Liver (tissue), 8 donors: ENCODE measurements at regions not wholly inside any gene's neighbourhood (a gene's known extent, or its start where the extent isn't known, plus 50 kb on each side); places are given as distances from the start of the nearest gene placed in this dataset.
A peak's percentile ranks its signal among the peaks of the same experiment; 100 is the strongest.

Source experiments
- DNase-seq: peaks from one replicate; pipeline ENCODE4 v3.0.0-alpha.2; 2017; ENCODE audit warnings: low spot score
- H3K27ac ChIP-seq, 2 donors: one replicate each; pipeline ENCODE4 v1.7.0; 2013; ENCODE audit warnings: inconsistent platforms in 2 of 2, low read length in 2 of 2, control low read depth in 1 of 2, low read depth in 1 of 2, mild to moderate bottlenecking in 1 of 2
- H3K27me3 ChIP-seq, 4 donors: one replicate each; pipeline versions ENCODE4 v1.6.1 to v1.7.0; 2013; ENCODE audit warnings: low read length in 3 of 4, inconsistent platforms in 1 of 4, mild to moderate bottlenecking in 1 of 4, moderate library complexity in 1 of 4; ENCODE audit not compliant: control insufficient read depth in 4 of 4, insufficient read depth in 4 of 4
- H3K36me3 ChIP-seq, 4 donors: one replicate each; pipeline versions ENCODE4 v1.6.1 to v1.7.0; 2013; ENCODE audit warnings: low read length in 3 of 4, mild to moderate bottlenecking in 3 of 4, low read depth in 1 of 4, moderate library complexity in 1 of 4; ENCODE audit not compliant: control insufficient read depth in 4 of 4, insufficient read depth in 3 of 4
- H3K4me1 ChIP-seq, 4 donors: one replicate each; pipeline versions ENCODE4 v1.6.1 to v1.7.0; 2013; ENCODE audit warnings: low read length in 3 of 4, mild to moderate bottlenecking in 3 of 4, moderate library complexity in 1 of 4; ENCODE audit not compliant: control insufficient read depth in 4 of 4, insufficient read depth in 4 of 4
- H3K4me3 ChIP-seq, 3 donors: one replicate each; pipeline versions ENCODE4 v1.6.1 to v1.7.0; 2013; ENCODE audit warnings: low read length in 3 of 3, control low read depth in 1 of 3, low read depth in 1 of 3, mild to moderate bottlenecking in 1 of 3
- H3K9ac ChIP-seq, 2 donors: one replicate each; pipeline ENCODE4 v1.7.0; 2013; ENCODE audit warnings: low read length in 2 of 2, mild to moderate bottlenecking in 2 of 2, moderate library complexity in 2 of 2, control low read depth in 1 of 2, low read depth in 1 of 2
- H3K9me3 ChIP-seq, 4 donors: one replicate each; pipeline versions ENCODE4 v1.6.1 to v1.7.0; 2013; ENCODE audit warnings: low read length in 3 of 4; ENCODE audit not compliant: control insufficient read depth in 4 of 4
- ATF3 ChIP-seq: IDR thresholded peaks from 2 replicates; pipeline ENCODE4 v1.6.1; 2016; ENCODE audit warnings: antibody characterized with exemption
- CTCF ChIP-seq: fragments of 150-350 bp; IDR thresholded peaks from 2 replicates; pipeline ENCODE4 v1.5.1; 2017; ENCODE audit warnings: improper control_type of control experiment, low read depth, low read length; ENCODE audit not compliant: missing input control
- EGR1 ChIP-seq, 2 donors: IDR thresholded peaks; 2 replicates each; pipeline ENCODE4 v1.6.1; 2016 to 2018; ENCODE audit warnings: antibody characterized with exemption in 2 of 2, low read depth in 2 of 2
- FOXA1 ChIP-seq: IDR thresholded peaks from 2 replicates; pipeline ENCODE4 v1.6.1; 2016; ENCODE audit warnings: antibody characterized with exemption
- FOXA2 ChIP-seq: IDR thresholded peaks from 2 replicates; pipeline ENCODE4 v1.6.1; 2016; ENCODE audit warnings: antibody characterized with exemption
- GABPA ChIP-seq, 2 donors: IDR thresholded peaks in 1 of 2; conservative IDR thresholded peaks in 1 of 2; 2 replicates each; pipeline ENCODE4 v1.6.1; 2016; ENCODE audit warnings: antibody characterized with exemption in 2 of 2, mild to moderate bottlenecking in 1 of 2, moderate library complexity in 1 of 2
- HNF4A ChIP-seq, 2 donors: conservative IDR thresholded peaks; 2 replicates each; pipeline ENCODE4 v1.6.1; 2016; ENCODE audit warnings: antibody characterized with exemption in 2 of 2, mild to moderate bottlenecking in 2 of 2
- HNF4G ChIP-seq: IDR thresholded peaks from 2 replicates; pipeline ENCODE4 v1.6.1; 2016; ENCODE audit warnings: antibody characterized with exemption
- JUND ChIP-seq, 2 donors: IDR thresholded peaks; 2 replicates each; pipeline ENCODE4 v1.6.1; 2016; ENCODE audit warnings: antibody characterized with exemption in 2 of 2
- MAX ChIP-seq: IDR thresholded peaks from 2 replicates; pipeline ENCODE4 v1.6.1; 2016; ENCODE audit warnings: antibody characterized with exemption
- NR2F2 ChIP-seq: IDR thresholded peaks from 2 replicates; pipeline ENCODE4 v1.6.1; 2016; ENCODE audit warnings: antibody characterized with exemption
- RAD21 ChIP-seq, 2 donors: IDR thresholded peaks; 2 replicates each; pipeline ENCODE4 v1.6.1; 2016; ENCODE audit warnings: antibody characterized with exemption in 2 of 2, mild to moderate bottlenecking in 2 of 2
- REST ChIP-seq: IDR thresholded peaks from 2 replicates; pipeline ENCODE4 v1.6.1; 2016; ENCODE audit warnings: antibody characterized with exemption, mild to moderate bottlenecking
- RXRA ChIP-seq, 2 donors: IDR thresholded peaks; 2 replicates each; pipeline ENCODE4 v1.6.1; 2017 to 2018; ENCODE audit warnings: antibody characterized with exemption in 2 of 2, mild to moderate bottlenecking in 1 of 2
- SP1 ChIP-seq: IDR thresholded peaks from 2 replicates; pipeline ENCODE4 v1.6.1; 2018; ENCODE audit warnings: antibody characterized with exemption, mild to moderate bottlenecking
- TAF1 ChIP-seq: conservative IDR thresholded peaks from 2 replicates; pipeline ENCODE4 v1.6.1; 2016; ENCODE audit warnings: antibody characterized with exemption, mild to moderate bottlenecking
- YY1 ChIP-seq: IDR thresholded peaks from 2 replicates; pipeline ENCODE4 v1.6.1; 2016; ENCODE audit warnings: antibody characterized with exemption, mild to moderate bottlenecking
- ZBTB33 ChIP-seq: IDR thresholded peaks from 2 replicates; pipeline ENCODE4 v1.6.1; 2016; ENCODE audit warnings: antibody characterized with exemption
- WGBS: extraction: QIAGEN DNeasy Blood & Tissue Kit; methylation state at CpG from one replicate; pipeline ENCODE4 v1.1.7; 2013; 5-methylcytosine and 5-hydroxymethylcytosine counted together
- donor health status: healthy.
- donor health status: healthy.
- donor health status: healthy.
- donor health status: healthy.
- donor health status: healthy.

GRCh38 chr6:53410508-53411258, 61.9 kb upstream of the ELOVL5 start:
- no peak for DNase-seq
- WGBS = 35% methylated on average over 9 of the region's 9 CpGs
- H3K27me3 ChIP-seq = no peaks in the 10 kb centered on the region
- H3K36me3 ChIP-seq = no peaks in the 10 kb centered on the region
- no peaks in the 10 kb centered on the region for H3K9me3 ChIP-seq
- H3K4me1 ChIP-seq = peaks cover 4 to 28% (median 18%) of the 10 kb centered on the region in 4 donors
- H3K4me3 ChIP-seq = no peak overlapping the region
- H3K9ac ChIP-seq = peak overlapping the region in 1 of 2 donors; percentile 48
- peak; percentile 74 for TF ChIP-seq CTCF
- TF ChIP-seq RAD21 (IDR thresholded peaks at IDR 0.05) = peak; percentile 96 to 97
- no peak for TF ChIP-seq ATF3
- no peak for TF ChIP-seq HNF4G
- no peak for TF ChIP-seq GABPA (IDR thresholded peaks at IDR 0.05 in 1 of 2, conservative IDR thresholded peaks at IDR 0.05 in 1 of 2)
- TF ChIP-seq RXRA (IDR thresholded peaks at IDR 0.05) = peak; percentile 20 to 35
- peak; percentile 42 for TF ChIP-seq FOXA1
- TF ChIP-seq HNF4A (conservative IDR thresholded peaks at IDR 0.05) = peak; percentile 10 to 14
- TF ChIP-seq EGR1 (IDR thresholded peaks at IDR 0.05; ENCODE audit: low read depth in 2 of 2) = no peak
- TF ChIP-seq FOXA2 = peak; percentile 49
- TF ChIP-seq JUND (IDR thresholded peaks at IDR 0.05) = no peak
- TF ChIP-seq REST = no peak
- TF ChIP-seq MAX = peak; percentile 84
- TF ChIP-seq SP1 = no peak
- TF ChIP-seq TAF1 = no peak
- no peak for TF ChIP-seq ZBTB33
- no peak for TF ChIP-seq NR2F2
- TF ChIP-seq YY1 = no peak
- H3K27ac ChIP-seq = no peak overlapping the region
